Prostate gland (tissue), 2 donors: ENCODE measurements at regions not wholly inside any gene's neighbourhood (a gene's known extent, or its start where the extent isn't known, plus 50 kb on each side); places are given as distances from the start of the nearest gene placed in this dataset.
"Not testable (repeated sequence)": the region's sequence is repeated elsewhere in the genome, so short reads cannot be mapped to it uniquely, and the experiment has no call there.

Experiments used
- POLR2A ChIP-seq: fragments of 450-650 bp; IDR thresholded peaks from one replicate; pipeline ENCODE4 v1.6.1; 2016; ENCODE audit warnings: antibody characterized with exemption, mild to moderate bottlenecking
- POLR2AphosphoS5 ChIP-seq: sonication (generic); formaldehyde crosslinking; IDR thresholded peaks from one replicate; pipeline ENCODE4 v1.6.1; 2017; ENCODE audit warnings: antibody characterized with exemption
- TF ChIP-seq, protein P1 (sequence below), 4 experiments: fragments of 200-600 bp in 2 of 4; fragments of 450-650 bp in 2 of 4; sonication (generic) in 2 of 4; IDR thresholded peaks; 1 replicate in 3 of 4; 2 replicates in 1 of 4; pipeline ENCODE4 v1.5.1; 2016 to 2019; ENCODE audit warnings: antibody characterized with exemption in 4 of 4, mild to moderate bottlenecking in 2 of 4, moderate library complexity in 2 of 4

DNA sequence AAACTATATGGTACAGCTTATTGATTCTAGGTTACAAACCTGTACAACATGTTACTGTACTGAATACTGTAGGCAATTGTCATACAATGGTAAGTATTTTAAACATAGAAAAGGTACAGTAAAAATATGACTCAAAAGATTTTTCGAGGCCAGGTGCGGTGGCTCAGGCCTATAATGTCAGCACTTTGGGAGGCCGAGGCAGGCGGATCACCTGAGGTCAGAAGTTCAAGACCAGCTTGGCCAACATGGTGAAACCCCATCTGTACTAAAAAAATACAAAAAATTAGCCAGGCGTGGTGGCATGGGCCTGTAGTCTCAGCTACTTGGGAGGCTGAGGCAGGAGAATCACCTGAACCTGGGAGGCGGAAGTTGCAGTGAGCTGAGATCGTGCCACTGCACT lies 646.6 kb downstream of the ISL1 start:
- not testable (repeated sequence) for TF ChIP-seq POLR2A, POLR2AphosphoS5
- TF ChIP-seq, protein P1, sequence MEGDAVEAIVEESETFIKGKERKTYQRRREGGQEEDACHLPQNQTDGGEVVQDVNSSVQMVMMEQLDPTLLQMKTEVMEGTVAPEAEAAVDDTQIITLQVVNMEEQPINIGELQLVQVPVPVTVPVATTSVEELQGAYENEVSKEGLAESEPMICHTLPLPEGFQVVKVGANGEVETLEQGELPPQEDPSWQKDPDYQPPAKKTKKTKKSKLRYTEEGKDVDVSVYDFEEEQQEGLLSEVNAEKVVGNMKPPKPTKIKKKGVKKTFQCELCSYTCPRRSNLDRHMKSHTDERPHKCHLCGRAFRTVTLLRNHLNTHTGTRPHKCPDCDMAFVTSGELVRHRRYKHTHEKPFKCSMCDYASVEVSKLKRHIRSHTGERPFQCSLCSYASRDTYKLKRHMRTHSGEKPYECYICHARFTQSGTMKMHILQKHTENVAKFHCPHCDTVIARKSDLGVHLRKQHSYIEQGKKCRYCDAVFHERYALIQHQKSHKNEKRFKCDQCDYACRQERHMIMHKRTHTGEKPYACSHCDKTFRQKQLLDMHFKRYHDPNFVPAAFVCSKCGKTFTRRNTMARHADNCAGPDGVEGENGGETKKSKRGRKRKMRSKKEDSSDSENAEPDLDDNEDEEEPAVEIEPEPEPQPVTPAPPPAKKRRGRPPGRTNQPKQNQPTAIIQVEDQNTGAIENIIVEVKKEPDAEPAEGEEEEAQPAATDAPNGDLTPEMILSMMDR (IDR thresholded peaks at IDR 0.05), result not testable (repeated sequence)
